Fibroblast of skin of scalp (primary cell): ENCODE measurements at regions not wholly inside any gene's neighbourhood (a gene's known extent, or its start where the extent isn't known, plus 50 kb on each side); places are given as distances from the start of the nearest gene placed in this dataset.
A peak's percentile ranks its signal among the peaks of the same experiment; 100 is the strongest.
"Not testable (repeated sequence)": the region's sequence is repeated elsewhere in the genome, so short reads cannot be mapped to it uniquely, and the experiment has no call there.

Experiments
- DNase-seq: peaks from one replicate; pipeline ENCODE4 v3.0.0-alpha.2; 2013

- DNase-seq, result no peak
Measured at GRCh38 chr13:42373048-42373812, 101.3 kb downstream of the AKAP11 start.

- no peak for DNase-seq
Measured at GRCh38 chr13:42375663-42376062, 103.7 kb downstream of the AKAP11 start.

GRCh38 chr13:42377640-42378382 is 105.9 kb downstream of the AKAP11 start:
- peak; percentile 11 for DNase-seq

GRCh38 chr13:42378383-42378780 is 106.4 kb downstream of the AKAP11 start:
- DNase-seq, result no peak

GRCh38 chr13:42379241-42379640 is 107.3 kb downstream of the AKAP11 start:
- DNase-seq, result no peak

GRCh38 chr13:42380420-42381164 is 108.6 kb downstream of the AKAP11 start:
- DNase-seq, result no peak

- DNase-seq, result no peak
Measured at GRCh38 chr13:42381165-42381425, 109.1 kb downstream of the AKAP11 start.

- DNase-seq, result not testable (repeated sequence)
Measured at GRCh38 chr13:42381426-42381825, 109.5 kb downstream of the AKAP11 start.

- DNase-seq, result no peak
Measured at GRCh38 chr13:42383025-42383424, 111.1 kb downstream of the AKAP11 start.

- no peak for DNase-seq
Measured at GRCh38 chr13:42384265-42384664, 112.3 kb downstream of the AKAP11 start.

- no peak for DNase-seq
Measured at GRCh38 chr13:42388326-42388725, 116.4 kb downstream of the AKAP11 start.

- DNase-seq, result no peak
Measured at GRCh38 chr13:42389041-42389440, 117.1 kb downstream of the AKAP11 start.

- DNase-seq, result no peak
Measured at GRCh38 chr13:42392180-42392579, 120.2 kb downstream of the AKAP11 start.

GRCh38 chr13:42392716-42393572 is 121.0 kb downstream of the AKAP11 start:
- DNase-seq, result no peak

GRCh38 chr13:42393573-42394360 is 121.8 kb downstream of the AKAP11 start:
- no peak for DNase-seq

GRCh38 chr13:42394361-42394708 is 122.4 kb downstream of the AKAP11 start:
- no peak for DNase-seq

GRCh38 chr13:42394711-42395085 is 122.7 kb downstream of the AKAP11 start:
- no peak for DNase-seq

GRCh38 chr13:42395086-42395821 is 123.3 kb downstream of the AKAP11 start:
- no peak for DNase-seq

- DNase-seq, result no peak
Measured at GRCh38 chr13:42396501-42396900, 124.5 kb downstream of the AKAP11 start.

GRCh38 chr13:42396901-42397655 is 125.1 kb downstream of the AKAP11 start:
- DNase-seq, result no peak
